ENCODE measurements at regions not wholly inside any gene's neighbourhood (a gene's known extent, or its start where the extent isn't known, plus 50 kb on each side); places are given as distances from the start of the nearest gene placed in this dataset.
"Not testable (repeated sequence)": the region's sequence is repeated elsewhere in the genome, so short reads cannot be mapped to it uniquely, and the experiment has no call there.

DNA sequence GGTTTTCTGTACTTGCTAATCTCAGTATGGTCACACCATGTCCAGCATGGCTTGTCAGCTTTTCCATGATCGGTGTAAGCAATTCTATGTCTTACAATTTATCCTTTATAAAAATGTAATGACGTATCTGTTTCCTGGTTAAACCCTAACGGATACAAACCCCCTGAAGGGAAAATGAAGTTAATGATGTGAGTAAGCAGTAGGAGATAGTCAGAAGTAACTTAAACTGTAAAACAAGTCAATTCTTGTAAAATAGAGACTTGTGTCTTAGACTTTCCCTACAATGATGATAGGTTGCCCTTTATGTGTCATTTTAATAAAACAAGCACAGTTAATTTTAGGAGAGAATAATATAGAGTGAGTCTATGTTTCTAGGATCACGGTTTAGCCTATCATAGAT lies 1365.9 kb upstream of the SLC39A10 start:
- DNase-seq (ENCODE audit: low read depth in 1 of 2, low spot score in 1 of 2) = no peak
- TF ChIP-seq NR3C1 (IDR thresholded peaks at IDR 0.05) (no peak), RARB (CRISPR knock-in tag; IDR thresholded peaks at IDR 0.05) (no peak), SMC3 (IDR thresholded peaks at IDR 0.05) (no peak), CBX8 (IDR thresholded peaks at IDR 0.05) (no peak), HEYL (CRISPR knock-in tag; IDR thresholded peaks at IDR 0.05) (no peak), SREBF2 (IDR thresholded peaks at IDR 0.05) (no peak)
- TF ChIP-seq, protein P1, sequence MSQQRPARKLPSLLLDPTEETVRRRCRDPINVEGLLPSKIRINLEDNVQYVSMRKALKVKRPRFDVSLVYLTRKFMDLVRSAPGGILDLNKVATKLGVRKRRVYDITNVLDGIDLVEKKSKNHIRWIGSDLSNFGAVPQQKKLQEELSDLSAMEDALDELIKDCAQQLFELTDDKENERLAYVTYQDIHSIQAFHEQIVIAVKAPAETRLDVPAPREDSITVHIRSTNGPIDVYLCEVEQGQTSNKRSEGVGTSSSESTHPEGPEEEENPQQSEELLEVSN (IDR thresholded peaks at IDR 0.05; ENCODE audit: borderline replicate concordance, low read depth) = no peak
- TF ChIP-seq, protein P2, sequence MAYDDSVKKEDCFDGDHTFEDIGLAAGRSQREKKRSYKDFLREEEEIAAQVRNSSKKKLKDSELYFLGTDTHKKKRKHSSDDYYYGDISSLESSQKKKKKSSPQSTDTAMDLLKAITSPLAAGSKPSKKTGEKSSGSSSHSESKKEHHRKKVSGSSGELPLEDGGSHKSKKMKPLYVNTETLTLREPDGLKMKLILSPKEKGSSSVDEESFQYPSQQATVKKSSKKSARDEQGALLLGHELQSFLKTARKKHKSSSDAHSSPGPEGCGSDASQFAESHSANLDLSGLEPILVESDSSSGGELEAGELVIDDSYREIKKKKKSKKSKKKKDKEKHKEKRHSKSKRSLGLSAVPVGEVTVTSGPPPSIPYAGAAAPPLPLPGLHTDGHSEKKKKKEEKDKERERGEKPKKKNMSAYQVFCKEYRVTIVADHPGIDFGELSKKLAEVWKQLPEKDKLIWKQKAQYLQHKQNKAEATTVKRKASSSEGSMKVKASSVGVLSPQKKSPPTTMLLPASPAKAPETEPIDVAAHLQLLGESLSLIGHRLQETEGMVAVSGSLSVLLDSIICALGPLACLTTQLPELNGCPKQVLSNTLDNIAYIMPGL (CRISPR knock-in tag; IDR thresholded peaks at IDR 0.05; ENCODE audit: borderline replicate concordance) = no peak
- Histone ChIP-seq H3K4me2 (no peak overlapping the region), H3K4me3 (no peak overlapping the region), H3K27ac (no peak overlapping the region), H3K9me3 (no peaks in the 10 kb centered on the region), H3K4me1 (no peaks in the 10 kb centered on the region)
- 54% methylated on average over 4 of the region's 4 CpGs for WGBS (ENCODE audit: missing lambda C conversion rate)
- no peak for FAIRE-seq
- ChIA-PET POLR2A (no interaction called here), CTCF (no interaction called here)
- ATAC-seq = no peak

DNA sequence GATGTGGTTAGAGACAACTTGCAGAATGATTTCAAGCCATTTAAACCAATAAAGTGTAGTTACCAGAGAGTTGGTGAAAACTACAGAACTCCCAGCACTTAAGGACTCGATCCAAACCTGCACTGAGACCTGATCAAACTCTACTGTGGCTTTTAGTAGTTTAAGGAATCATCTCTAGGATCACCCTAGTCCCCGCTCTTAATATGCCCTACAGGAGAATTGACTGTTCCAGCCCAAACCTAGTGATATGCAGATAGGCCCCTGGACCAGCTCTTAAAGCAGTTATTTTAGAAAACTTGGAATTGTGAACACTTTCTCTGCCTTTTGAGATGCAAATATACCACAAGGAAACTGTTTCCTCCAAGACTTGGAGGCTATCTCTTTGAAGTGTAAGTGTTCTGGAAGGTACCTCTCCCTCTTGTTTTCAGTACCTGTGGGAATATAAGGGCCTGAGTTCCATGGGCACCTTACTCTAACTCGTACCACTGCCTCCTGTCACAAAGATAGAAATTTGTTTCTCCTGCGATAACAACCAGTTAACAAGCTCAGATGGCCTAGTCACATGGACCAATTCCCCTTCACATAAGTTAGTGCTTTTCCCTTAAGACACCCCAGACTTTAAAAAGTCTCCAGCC lies 1367.2 kb upstream of the SLC39A10 start:
- FAIRE-seq (no peak), ATAC-seq (no peak), DNase-seq (ENCODE audit: low read depth in 1 of 2, low spot score in 1 of 2) (no peak)
- no peak for TF ChIP-seq HOXB5 (CRISPR knock-in tag; IDR thresholded peaks at IDR 0.05)
- TF ChIP-seq, protein P3, sequence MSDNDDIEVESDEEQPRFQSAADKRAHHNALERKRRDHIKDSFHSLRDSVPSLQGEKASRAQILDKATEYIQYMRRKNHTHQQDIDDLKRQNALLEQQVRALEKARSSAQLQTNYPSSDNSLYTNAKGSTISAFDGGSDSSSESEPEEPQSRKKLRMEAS (IDR thresholded peaks at IDR 0.05) = no peak
- no peak for TF ChIP-seq CBX8 (IDR thresholded peaks at IDR 0.05)
- no peak for TF ChIP-seq TP53 (CRISPR knock-in tag; IDR thresholded peaks at IDR 0.05)
- TF ChIP-seq, protein P4, sequence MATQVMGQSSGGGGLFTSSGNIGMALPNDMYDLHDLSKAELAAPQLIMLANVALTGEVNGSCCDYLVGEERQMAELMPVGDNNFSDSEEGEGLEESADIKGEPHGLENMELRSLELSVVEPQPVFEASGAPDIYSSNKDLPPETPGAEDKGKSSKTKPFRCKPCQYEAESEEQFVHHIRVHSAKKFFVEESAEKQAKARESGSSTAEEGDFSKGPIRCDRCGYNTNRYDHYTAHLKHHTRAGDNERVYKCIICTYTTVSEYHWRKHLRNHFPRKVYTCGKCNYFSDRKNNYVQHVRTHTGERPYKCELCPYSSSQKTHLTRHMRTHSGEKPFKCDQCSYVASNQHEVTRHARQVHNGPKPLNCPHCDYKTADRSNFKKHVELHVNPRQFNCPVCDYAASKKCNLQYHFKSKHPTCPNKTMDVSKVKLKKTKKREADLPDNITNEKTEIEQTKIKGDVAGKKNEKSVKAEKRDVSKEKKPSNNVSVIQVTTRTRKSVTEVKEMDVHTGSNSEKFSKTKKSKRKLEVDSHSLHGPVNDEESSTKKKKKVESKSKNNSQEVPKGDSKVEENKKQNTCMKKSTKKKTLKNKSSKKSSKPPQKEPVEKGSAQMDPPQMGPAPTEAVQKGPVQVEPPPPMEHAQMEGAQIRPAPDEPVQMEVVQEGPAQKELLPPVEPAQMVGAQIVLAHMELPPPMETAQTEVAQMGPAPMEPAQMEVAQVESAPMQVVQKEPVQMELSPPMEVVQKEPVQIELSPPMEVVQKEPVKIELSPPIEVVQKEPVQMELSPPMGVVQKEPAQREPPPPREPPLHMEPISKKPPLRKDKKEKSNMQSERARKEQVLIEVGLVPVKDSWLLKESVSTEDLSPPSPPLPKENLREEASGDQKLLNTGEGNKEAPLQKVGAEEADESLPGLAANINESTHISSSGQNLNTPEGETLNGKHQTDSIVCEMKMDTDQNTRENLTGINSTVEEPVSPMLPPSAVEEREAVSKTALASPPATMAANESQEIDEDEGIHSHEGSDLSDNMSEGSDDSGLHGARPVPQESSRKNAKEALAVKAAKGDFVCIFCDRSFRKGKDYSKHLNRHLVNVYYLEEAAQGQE (IDR thresholded peaks at IDR 0.05) = no peak
- TF ChIP-seq, protein P5, sequence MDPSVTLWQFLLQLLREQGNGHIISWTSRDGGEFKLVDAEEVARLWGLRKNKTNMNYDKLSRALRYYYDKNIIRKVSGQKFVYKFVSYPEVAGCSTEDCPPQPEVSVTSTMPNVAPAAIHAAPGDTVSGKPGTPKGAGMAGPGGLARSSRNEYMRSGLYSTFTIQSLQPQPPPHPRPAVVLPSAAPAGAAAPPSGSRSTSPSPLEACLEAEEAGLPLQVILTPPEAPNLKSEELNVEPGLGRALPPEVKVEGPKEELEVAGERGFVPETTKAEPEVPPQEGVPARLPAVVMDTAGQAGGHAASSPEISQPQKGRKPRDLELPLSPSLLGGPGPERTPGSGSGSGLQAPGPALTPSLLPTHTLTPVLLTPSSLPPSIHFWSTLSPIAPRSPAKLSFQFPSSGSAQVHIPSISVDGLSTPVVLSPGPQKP (IDR thresholded peaks at IDR 0.05; ENCODE audit: low read depth, low read length) = no peak
- TF ChIP-seq, protein P1 (IDR thresholded peaks at IDR 0.05; ENCODE audit: borderline replicate concordance, low read depth) = no peak
- TF ChIP-seq SREBF2 (IDR thresholded peaks at IDR 0.05) = no peak
- no peak for TF ChIP-seq JUN (IDR thresholded peaks at IDR 0.05)
- TF ChIP-seq ESRRA (IDR thresholded peaks at IDR 0.05; ENCODE audit: borderline replicate concordance, low read length) = no peak
- TF ChIP-seq CBX2 (IDR thresholded peaks at IDR 0.05; ENCODE audit: borderline replicate concordance, low read depth) = no peak
- no peak for TF ChIP-seq CHD2 (IDR thresholded peaks at IDR 0.05; ENCODE audit: low read length, partially characterized antibody)
- no peak for TF ChIP-seq EHF (CRISPR knock-in tag; IDR thresholded peaks at IDR 0.05)
- no peak for TF ChIP-seq GATA3 (IDR thresholded peaks at IDR 0.05; ENCODE audit: borderline replicate concordance)
- no peak for TF ChIP-seq HOXB13 (CRISPR knock-in tag; IDR thresholded peaks at IDR 0.05; ENCODE audit: low read depth)
- TF ChIP-seq NPAS2 (CRISPR knock-in tag; IDR thresholded peaks at IDR 0.05; ENCODE audit: borderline replicate concordance) = no peak
- no peak for TF ChIP-seq RAD21 (conservative IDR thresholded peaks at IDR 0.05 in 1 of 2, IDR thresholded peaks at IDR 0.05 in 1 of 2)
- no peak for TF ChIP-seq PHF8 (IDR thresholded peaks at IDR 0.05; ENCODE audit: borderline replicate concordance, low read depth)
- no peaks in the 10 kb centered on the region for H3K9me3 ChIP-seq
- WGBS (ENCODE audit: missing lambda C conversion rate) = 42% methylated on average over 4 of the region's 4 CpGs
- no peak overlapping the region for H3K4me3 ChIP-seq
- H3K27ac ChIP-seq = no peak overlapping the region
- H3K4me2 ChIP-seq = no peak overlapping the region
- H3K4me1 ChIP-seq = no peaks in the 10 kb centered on the region
- POLR2A ChIA-PET = no interaction called here
- CTCF ChIA-PET = no interaction called here

DNA sequence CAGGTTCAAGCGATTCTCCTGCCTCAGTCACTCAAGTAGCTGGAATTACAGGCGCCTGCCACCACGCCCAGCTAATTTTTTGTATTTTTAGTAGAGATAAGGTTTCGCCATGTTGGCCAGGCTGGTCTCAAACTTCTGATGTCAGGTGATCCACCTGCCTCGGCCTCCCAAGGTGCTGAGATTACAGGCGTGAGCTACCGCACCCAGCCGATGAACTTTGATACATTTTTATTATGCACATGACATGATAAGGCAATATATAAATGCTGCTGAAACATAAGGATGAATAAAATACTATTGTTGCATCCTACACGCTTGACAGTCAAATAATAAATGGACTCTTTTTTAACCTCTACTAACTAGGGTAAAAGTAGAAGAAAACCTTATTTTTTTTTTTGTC lies 1380.4 kb upstream of the SLC39A10 start:
- FAIRE-seq, CTCF ChIA-PET: not testable (repeated sequence)

More for the DNA sequence above, 1380.4 kb upstream of the SLC39A10 start:
- ATAC-seq; H3K4me2 ChIP-seq; H3K4me1 ChIP-seq; H3K4me3 ChIP-seq; DNase-seq (ENCODE audit: low read depth in 1 of 2, low spot score in 1 of 2); H3K9me3 ChIP-seq; H3K27ac ChIP-seq; POLR2A ChIA-PET: not testable (repeated sequence)
- 78% methylated on average over 9 of the region's 9 CpGs for WGBS (ENCODE audit: missing lambda C conversion rate)
